PC-3 (cell line): ENCODE measurements at regions not wholly inside any gene's neighbourhood (a gene's known extent, or its start where the extent isn't known, plus 50 kb on each side); places are given as distances from the start of the nearest gene placed in this dataset.

ENCODE experiments used
- ATAC-seq: fragments of 200-7000 bp; cut with Tn5 transposase; 2 replicates; pipeline ENCODE4 v1.9.1; 2020; ENCODE audit warnings: mild to moderate bottlenecking, moderate library complexity
- BruUV-seq: library from RNA; stranded (reverse); fragments of 400-500 nt; replicated peaks from 2 replicates; lab custom pipeline; 2021; lab: Mats Ljungman, UMichigan
- CTCF ChIA-PET: fragments of 300-600 bp; sonication (Branson Sonifier 250); formaldehyde crosslinking; loops from one replicate; lab custom pipeline; 2022; ENCODE audit warnings: antibody characterized with exemption; lab: Charles Lee
- POLR2A ChIA-PET: fragments of 300-600 bp; sonication (Branson Sonifier 250); formaldehyde crosslinking; loops from one replicate; lab custom pipeline; 2022; ENCODE audit warnings: antibody characterized with exemption; ENCODE audit not compliant: unreplicated experiment; lab: Charles Lee
- DNase-seq: peaks from one replicate; pipeline ENCODE4 v3.0.0-alpha.2; 2015
- H2AFZ ChIP-seq: fragments of 300-600 bp; sonication (generic); 2 replicates; pipeline ENCODE4 v1.6.0; 2016; ENCODE audit warnings: antibody characterized with exemption, low read length
- H3F3A ChIP-seq: fragments of 300-600 bp; sonication (generic); one replicate; pipeline ENCODE4 v1.6.0; 2017; ENCODE audit warnings: antibody characterized with exemption, low read length, control low read depth, mild to moderate bottlenecking; ENCODE audit not compliant: unreplicated experiment
- H3K27ac ChIP-seq: fragments of 300-600 bp; sonication (generic); 2 replicates; pipeline ENCODE4 v1.5.1; 2016; ENCODE audit warnings: mild to moderate bottlenecking, low read length
- H3K27me3 ChIP-seq: fragments of 300-600 bp; sonication (generic); 2 replicates; pipeline ENCODE4 v1.6.1; 2016; ENCODE audit warnings: low read length, mixed read lengths
- H3K36me3 ChIP-seq: fragments of 300-600 bp; sonication (generic); 2 replicates; pipeline ENCODE4 v1.6.1; 2016; ENCODE audit warnings: low read depth, mixed run types, low read length, mixed read lengths
- H3K4me1 ChIP-seq: fragments of 300-600 bp; sonication (generic); 2 replicates; pipeline ENCODE4 v1.5.1; 2016; ENCODE audit warnings: low read length; ENCODE audit not compliant: insufficient read depth
- H3K4me2 ChIP-seq: fragments of 300-600 bp; sonication (generic); 2 replicates; pipeline ENCODE4 v1.6.0; 2016; ENCODE audit warnings: low read length
- H3K4me3 ChIP-seq: fragments of 300-600 bp; sonication (generic); 2 replicates; pipeline ENCODE4 v1.5.1; 2016; ENCODE audit warnings: mild to moderate bottlenecking, low read length, mixed read lengths
- H3K79me2 ChIP-seq: fragments of 300-600 bp; sonication (generic); 2 replicates; pipeline ENCODE4 v1.6.1; 2017; ENCODE audit warnings: low read length, mixed read lengths
- H3K9ac ChIP-seq: fragments of 300-600 bp; sonication (generic); 2 replicates; pipeline ENCODE4 v1.6.0; 2016; ENCODE audit warnings: mild to moderate bottlenecking, low read length
- H3K9me2 ChIP-seq: fragments of 300-600 bp; sonication (generic); replicated peaks from 2 replicates; pipeline ENCODE4 v1.6.1; 2016; ENCODE audit warnings: mixed run types, low read length, mixed read lengths
- H3K9me3 ChIP-seq: fragments of 300-600 bp; sonication (generic); 2 replicates; pipeline ENCODE4 v1.6.1; 2016; ENCODE audit warnings: low read length, mixed read lengths
- H4K20me1 ChIP-seq: fragments of 300-600 bp; sonication (generic); 2 replicates; pipeline ENCODE4 v1.6.1; 2016; ENCODE audit warnings: low read length, mixed read lengths
- EZH2 ChIP-seq: fragments of 300-600 bp; sonication (generic); IDR thresholded peaks from one replicate; pipeline ENCODE4 v1.6.1; 2017; ENCODE audit warnings: antibody characterized with exemption, mild to moderate bottlenecking, low read length; ENCODE audit not compliant: unreplicated experiment
- EZH2phosphoT487 ChIP-seq: fragments of 300-600 bp; sonication (generic); IDR thresholded peaks from 2 replicates; pipeline ENCODE4 v1.6.1; 2018; ENCODE audit warnings: mild to moderate bottlenecking, antibody characterized with exemption, low read length, borderline replicate concordance
- intact Hi-C: fragments of 100-400 bp; cut with micrococcal nuclease; formaldehyde crosslinking; loops from 2 replicates; pipeline ENCODE4 v1.9.0; 2023
- TF ChIP-seq, protein P1 (sequence below): fragments of 300-600 bp; sonication (generic); conservative IDR thresholded peaks from 2 replicates; pipeline ENCODE4 v1.5.1; 2017; ENCODE audit warnings: antibody characterized with exemption, low read depth, mild to moderate bottlenecking, low read length

DNA sequence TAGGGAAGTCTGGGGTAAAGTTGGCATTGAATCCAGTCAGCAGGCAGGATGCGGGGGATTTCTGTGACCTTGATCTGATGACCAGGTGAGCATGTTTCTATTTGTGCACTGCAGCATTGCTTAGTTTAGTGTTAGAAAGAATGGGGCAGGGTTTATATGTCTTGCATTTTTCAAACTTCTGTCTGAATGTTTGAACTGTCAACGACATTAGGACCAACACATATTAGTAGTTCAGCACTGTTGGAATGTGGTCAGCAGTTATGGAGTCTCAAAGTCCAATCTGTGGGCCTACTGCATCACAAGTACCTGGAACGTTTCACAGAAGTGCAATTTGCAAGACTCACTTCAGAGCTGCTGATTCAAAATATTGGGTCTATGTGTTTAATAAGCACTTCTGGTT is 276.6 kb upstream of the BMP2 start:
- no peak for ATAC-seq
- H3K27me3 ChIP-seq = no peaks in the 10 kb centered on the region
- no peak overlapping the region; the same call in 1 of the 2 replicates for H3K9ac ChIP-seq
- H2AFZ ChIP-seq = no peak overlapping the region
- TF ChIP-seq, protein P1, sequence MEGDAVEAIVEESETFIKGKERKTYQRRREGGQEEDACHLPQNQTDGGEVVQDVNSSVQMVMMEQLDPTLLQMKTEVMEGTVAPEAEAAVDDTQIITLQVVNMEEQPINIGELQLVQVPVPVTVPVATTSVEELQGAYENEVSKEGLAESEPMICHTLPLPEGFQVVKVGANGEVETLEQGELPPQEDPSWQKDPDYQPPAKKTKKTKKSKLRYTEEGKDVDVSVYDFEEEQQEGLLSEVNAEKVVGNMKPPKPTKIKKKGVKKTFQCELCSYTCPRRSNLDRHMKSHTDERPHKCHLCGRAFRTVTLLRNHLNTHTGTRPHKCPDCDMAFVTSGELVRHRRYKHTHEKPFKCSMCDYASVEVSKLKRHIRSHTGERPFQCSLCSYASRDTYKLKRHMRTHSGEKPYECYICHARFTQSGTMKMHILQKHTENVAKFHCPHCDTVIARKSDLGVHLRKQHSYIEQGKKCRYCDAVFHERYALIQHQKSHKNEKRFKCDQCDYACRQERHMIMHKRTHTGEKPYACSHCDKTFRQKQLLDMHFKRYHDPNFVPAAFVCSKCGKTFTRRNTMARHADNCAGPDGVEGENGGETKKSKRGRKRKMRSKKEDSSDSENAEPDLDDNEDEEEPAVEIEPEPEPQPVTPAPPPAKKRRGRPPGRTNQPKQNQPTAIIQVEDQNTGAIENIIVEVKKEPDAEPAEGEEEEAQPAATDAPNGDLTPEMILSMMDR = no peak
- TF ChIP-seq EZH2 (no peak), EZH2phosphoT487 (no peak)
- peak overlapping the region; percentile 94; the same call in 1 of the 2 replicates for H3K27ac ChIP-seq
- H3K36me3 ChIP-seq = no peaks in the 10 kb centered on the region
- H4K20me1 ChIP-seq = no peaks in the 10 kb centered on the region
- H3K9me2 ChIP-seq = no peaks in the 10 kb centered on the region; the same call in 1 of the 2 replicates
- BruUV-seq = no TSS peak
- H3K4me3 ChIP-seq = no peak overlapping the region
- peaks cover 49% of the 10 kb centered on the region for H3K4me1 ChIP-seq
- intact Hi-C loops = no loop called here
- no peaks in the 10 kb centered on the region for H3K79me2 ChIP-seq
- ChIA-PET POLR2A (no interaction called here), CTCF (no interaction called here)
- no peak overlapping the region for H3K4me2 ChIP-seq
- DNase-seq = no peak
- no peaks in the 10 kb centered on the region for H3K9me3 ChIP-seq
- H3F3A ChIP-seq = no peaks in the 10 kb centered on the region

DNA sequence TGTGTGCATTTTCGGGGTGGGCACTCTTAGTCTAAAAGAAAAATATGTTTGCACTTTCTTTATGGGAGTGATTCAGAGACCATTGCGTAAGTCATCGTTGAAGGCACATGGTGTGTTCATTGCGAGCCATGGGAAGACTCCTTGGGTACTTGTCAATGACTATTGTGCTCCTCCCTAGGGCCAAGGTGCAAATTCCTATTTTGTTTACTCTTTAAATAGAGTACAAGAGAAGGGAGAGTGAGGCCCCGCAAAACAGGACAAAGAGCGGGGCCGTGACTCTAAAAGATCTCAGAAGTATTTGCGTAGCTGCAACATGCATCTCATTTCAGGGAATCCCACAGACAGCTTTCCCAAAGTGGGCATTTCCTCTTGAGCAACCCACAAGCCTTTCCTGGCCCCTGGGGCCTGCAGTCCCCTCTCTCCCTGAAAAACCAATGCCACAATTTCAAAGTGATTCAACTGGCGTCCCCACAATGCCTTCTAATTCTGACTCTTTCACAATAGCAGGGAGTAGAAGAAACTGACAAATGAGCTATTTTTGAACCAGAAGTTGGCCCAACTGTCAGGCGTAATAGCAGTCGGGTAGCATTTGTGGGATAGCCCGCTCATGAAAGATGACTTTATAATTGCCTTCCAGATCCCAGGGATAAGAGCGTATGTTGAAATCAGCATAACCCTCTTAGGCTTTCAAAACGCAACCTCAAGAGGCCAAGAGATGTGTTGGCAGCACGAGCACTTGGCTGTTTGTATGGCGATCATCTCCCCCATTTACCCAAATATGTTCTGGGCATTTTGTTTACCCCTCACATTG is 277.9 kb upstream of the BMP2 start:
- no peaks in the 10 kb centered on the region; the same call in 1 of the 2 replicates for H3K9me2 ChIP-seq
- H2AFZ ChIP-seq = peak overlapping the region; percentile 61
- H3K27ac ChIP-seq = peak overlapping the region; percentile 94
- ATAC-seq (no peak), DNase-seq (peak; percentile 97)
- TF ChIP-seq EZH2 = no peak
- TF ChIP-seq EZH2phosphoT487 = no peak
- TF ChIP-seq, protein P1 = no peak
- no peaks in the 10 kb centered on the region for H3K79me2 ChIP-seq
- peaks cover 53% of the 10 kb centered on the region for H3K4me1 ChIP-seq
- no peaks in the 10 kb centered on the region for H3F3A ChIP-seq
- peak overlapping the region; percentile 67 for H3K4me2 ChIP-seq
- BruUV-seq = no TSS peak
- CTCF ChIA-PET = no interaction called here
- H3K9me3 ChIP-seq = no peaks in the 10 kb centered on the region
- H3K36me3 ChIP-seq = no peaks in the 10 kb centered on the region
- H3K27me3 ChIP-seq = no peaks in the 10 kb centered on the region
- H3K9ac ChIP-seq = peak overlapping the region; percentile 64
- peak overlapping the region; percentile 26; the same call in 1 of the 2 replicates for H3K4me3 ChIP-seq
- POLR2A ChIA-PET = no interaction called here
- no peaks in the 10 kb centered on the region for H4K20me1 ChIP-seq
- intact Hi-C loops = no loop called here

DNA sequence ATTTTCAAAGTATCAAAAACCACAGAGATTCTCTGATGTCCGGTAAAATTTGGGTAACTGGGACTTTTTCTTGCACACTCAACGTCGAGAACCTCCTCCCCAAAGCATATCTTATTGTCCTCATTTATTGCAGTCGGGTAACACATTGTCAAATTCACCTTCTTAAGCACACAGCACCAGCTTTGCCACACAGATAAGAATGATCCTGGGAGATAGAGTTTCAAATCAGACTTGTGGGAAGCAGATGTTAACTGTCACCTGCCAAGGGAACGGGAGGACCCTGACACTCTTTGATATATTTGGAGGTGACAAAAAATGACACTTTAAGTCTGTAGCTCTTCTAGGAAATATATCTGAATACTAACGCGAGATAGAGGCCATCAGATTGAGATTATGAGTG is 282.1 kb upstream of the BMP2 start:
- BruUV-seq = no TSS peak
- POLR2A ChIA-PET = no interaction called here
- Histone ChIP-seq H2AFZ (no peak overlapping the region), H3K4me2 (no peak overlapping the region), H3K27ac (no peak overlapping the region), H3K9me2 (no peaks in the 10 kb centered on the region; the same call in 1 of the 2 replicates), H3F3A (no peaks in the 10 kb centered on the region), H3K4me1 (peaks cover 28% of the 10 kb centered on the region), H3K4me3 (no peak overlapping the region), H3K27me3 (no peaks in the 10 kb centered on the region), H3K79me2 (no peaks in the 10 kb centered on the region), H3K36me3 (no peaks in the 10 kb centered on the region), H3K9me3 (no peaks in the 10 kb centered on the region), H3K9ac (no peak overlapping the region), H4K20me1 (no peaks in the 10 kb centered on the region)
- DNase-seq (no peak), ATAC-seq (no peak)
- CTCF ChIA-PET = no interaction called here
- intact Hi-C loops = no loop called here
- TF ChIP-seq EZH2phosphoT487 (no peak), EZH2 (no peak)
- TF ChIP-seq, protein P1 = no peak
